ENCODE measurements at regions not wholly inside any gene's neighbourhood (a gene's known extent, or its start where the extent isn't known, plus 50 kb on each side); places are given as distances from the start of the nearest gene placed in this dataset.
A peak's percentile ranks its signal among the peaks of the same experiment; 100 is the strongest.
"Not testable (repeated sequence)": the region's sequence is repeated elsewhere in the genome, so short reads cannot be mapped to it uniquely, and the experiment has no call there.

DNA sequence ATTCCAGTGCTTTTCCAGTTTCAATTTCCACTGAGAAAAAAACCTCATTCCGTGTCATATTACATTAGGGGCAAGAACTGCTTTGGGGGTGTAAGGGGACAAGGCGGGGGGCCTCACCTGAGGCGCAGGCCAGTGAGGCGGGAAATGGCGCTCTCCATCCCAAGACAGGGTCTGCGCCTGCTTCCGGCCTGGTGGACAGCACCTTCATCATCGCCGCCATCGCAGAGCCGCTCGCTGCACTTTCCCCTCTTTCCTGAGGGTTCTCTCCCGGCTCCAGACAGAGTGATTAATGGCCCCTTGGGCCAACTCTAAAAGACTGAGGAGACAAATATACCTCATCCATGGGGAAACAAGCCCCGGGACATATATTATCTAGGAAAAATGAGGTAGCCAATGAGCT, 270.0 kb upstream of the SOX4 start:
- DNase-seq (no peak), ATAC-seq (no peak)
- no peaks in the 10 kb centered on the region for H3K36me3 Mint-ChIP-seq (ENCODE audit: low read depth)
- H3K4me1 Mint-ChIP-seq: no peaks in the 10 kb centered on the region
- peaks cover 3% of the 10 kb centered on the region for H3K27me3 Mint-ChIP-seq
- H3K9me3 Mint-ChIP-seq: no peaks in the 10 kb centered on the region
- H3K4me3 Mint-ChIP-seq: no peak overlapping the region
- no peak overlapping the region for H3K27ac Mint-ChIP-seq

DNA sequence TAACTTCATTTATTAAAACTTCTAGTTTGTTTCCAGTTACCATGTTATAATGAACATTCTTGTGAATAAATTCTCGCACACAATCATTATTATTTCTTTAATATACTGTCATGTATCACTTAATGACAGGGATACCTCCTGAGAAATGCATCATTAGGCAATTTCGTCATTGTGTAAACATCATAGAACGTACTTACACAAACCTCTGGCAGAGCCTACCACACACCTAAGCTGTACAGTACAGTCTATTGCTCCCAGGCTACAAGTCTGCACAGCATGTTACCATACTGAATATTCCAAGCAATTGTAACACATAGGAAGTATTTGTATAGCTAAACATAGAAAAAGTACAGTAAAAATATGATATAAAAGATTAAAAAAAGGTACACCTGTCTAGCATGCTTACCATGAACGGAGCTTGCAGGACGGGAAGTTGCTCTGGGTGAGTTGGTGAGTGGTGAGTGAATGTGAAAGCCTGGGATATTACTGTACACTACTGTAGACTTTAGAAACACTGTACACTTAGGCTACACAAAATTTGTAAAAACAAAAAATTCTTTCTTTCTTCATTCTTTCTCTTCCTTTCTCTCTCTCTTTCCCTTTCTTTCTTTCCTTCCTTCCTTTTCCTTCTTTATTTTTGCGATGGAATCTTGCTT, 268.2 kb upstream of the SOX4 start:
- peak overlapping the region; percentile 13 for H3K27ac Mint-ChIP-seq
- DNase-seq (no peak), ATAC-seq (no peak)

DNA sequence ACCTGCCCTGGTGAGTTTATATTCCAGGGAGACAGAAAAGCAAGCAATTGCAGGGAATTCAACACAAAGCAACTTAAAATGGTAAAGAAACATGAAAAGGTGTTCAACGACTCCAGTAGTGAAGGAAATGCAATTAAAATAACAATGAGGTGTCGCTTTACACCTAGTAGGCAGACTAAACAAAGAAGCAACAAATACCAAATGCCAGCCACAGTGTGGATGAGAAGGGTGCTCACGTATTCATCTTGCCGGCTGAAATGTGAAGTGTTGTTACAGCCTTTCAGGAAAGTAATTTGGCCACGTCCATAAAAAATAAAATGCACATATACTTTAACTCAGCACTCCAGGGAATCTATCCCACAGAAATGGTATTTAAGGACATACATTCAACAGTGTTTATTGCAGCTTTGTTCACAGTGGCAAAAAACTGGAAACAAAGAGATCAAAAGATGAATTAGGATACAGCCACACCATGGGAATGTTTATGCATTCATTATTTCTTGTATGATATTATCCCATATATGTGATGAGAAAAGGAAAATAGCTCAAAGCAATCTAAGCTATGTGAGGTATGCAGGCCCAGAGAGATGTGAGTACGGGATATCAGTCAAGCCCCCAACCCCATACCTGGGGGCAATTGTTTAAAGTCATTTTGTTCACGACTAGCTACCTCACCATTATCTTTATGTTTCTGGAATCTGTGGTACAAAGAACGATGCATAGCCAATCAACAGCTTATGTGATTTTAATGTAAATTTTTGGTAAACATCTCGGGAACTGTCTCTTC, 266.0 kb upstream of the SOX4 start:
- DNase-seq (no peak), ATAC-seq (no peak)
- Mint-ChIP-seq H3K27ac (no peak overlapping the region), H3K9me3 (no peaks in the 10 kb centered on the region), H3K4me3 (no peak overlapping the region), H3K4me1 (no peaks in the 10 kb centered on the region), H3K36me3 (ENCODE audit: low read depth) (no peaks in the 10 kb centered on the region), H3K27me3 (peaks cover 3% of the 10 kb centered on the region)

More for the DNA sequence above, 268.2 kb upstream of the SOX4 start:
- H3K4me3 Mint-ChIP-seq: no peak overlapping the region
- peaks cover 3% of the 10 kb centered on the region for H3K27me3 Mint-ChIP-seq
- H3K36me3 Mint-ChIP-seq (ENCODE audit: low read depth): no peaks in the 10 kb centered on the region
- H3K4me1 Mint-ChIP-seq: no peaks in the 10 kb centered on the region
- H3K9me3 Mint-ChIP-seq: no peaks in the 10 kb centered on the region

DNA sequence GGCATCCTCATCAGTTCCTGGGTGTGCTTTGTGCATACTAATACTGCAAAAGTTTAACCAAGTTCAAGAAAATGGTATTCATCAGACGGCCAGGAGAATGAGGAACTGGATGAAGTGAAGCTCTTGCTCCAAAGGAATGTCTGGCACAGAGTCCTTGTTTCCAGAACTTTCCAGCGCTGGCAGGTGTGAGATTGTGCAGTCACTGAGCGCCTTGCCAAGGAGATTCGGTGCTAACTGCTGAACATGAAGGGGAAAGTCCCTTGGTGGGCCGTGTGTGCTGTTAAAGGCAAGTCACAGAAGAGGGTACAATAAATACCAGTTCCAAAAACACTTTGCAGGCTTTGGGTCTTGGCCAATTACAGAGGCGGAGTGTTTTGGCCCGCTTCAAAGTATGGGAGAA, 262.3 kb upstream of the SOX4 start:
- ATAC-seq: no peak
- Mint-ChIP-seq H3K27me3 (peaks cover 3% of the 10 kb centered on the region), H3K4me3 (no peak overlapping the region), H3K9me3 (no peaks in the 10 kb centered on the region), H3K27ac (no peak overlapping the region), H3K4me1 (no peaks in the 10 kb centered on the region), H3K36me3 (ENCODE audit: low read depth) (no peaks in the 10 kb centered on the region)
- DNase-seq: no peak

DNA sequence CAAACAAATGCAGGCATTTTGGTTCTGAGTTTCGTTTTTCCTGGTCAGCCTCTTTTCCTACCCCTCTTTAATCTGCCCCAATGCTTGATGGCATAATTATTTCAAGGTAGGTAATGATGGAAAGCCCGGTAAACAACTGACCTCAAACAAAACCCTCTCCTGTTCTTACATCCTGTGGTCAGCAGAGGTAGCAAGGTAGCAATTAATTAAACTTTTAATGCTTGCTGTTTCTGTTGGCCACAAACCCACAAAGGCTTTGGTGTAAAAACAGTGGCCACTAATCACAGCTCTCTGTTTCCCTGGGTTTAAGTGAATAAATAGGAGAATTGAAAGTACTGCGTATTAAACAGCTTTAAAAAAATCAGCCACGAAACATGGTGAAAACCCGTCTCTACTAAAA, 261.5 kb upstream of the SOX4 start:
- Mint-ChIP-seq H3K36me3 (ENCODE audit: low read depth) (no peaks in the 10 kb centered on the region), H3K4me3 (no peak overlapping the region), H3K9me3 (no peaks in the 10 kb centered on the region), H3K27ac (no peak overlapping the region), H3K27me3 (peaks cover 3% of the 10 kb centered on the region), H3K4me1 (no peaks in the 10 kb centered on the region)
- DNase-seq: no peak
- no peak for ATAC-seq

DNA sequence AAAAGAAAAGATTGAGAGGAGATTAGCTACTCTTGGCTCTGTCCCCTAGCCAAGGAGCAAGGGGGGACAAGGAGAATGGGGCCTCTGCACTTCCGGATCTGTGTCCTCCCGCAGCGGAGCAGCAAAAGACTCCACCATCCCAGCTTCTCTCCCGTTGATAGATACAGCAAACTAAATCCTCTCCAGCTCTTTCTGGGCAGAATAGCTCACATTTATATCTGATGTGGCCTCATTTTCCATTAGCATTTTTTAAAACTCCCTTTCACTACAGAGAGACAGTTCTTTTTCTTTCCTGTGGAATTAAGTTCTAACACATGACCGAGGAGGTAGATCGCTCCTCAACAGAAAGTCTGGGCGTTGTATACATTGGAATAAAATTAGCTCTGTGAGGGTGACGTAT, 260.9 kb upstream of the SOX4 start:
- Mint-ChIP-seq H3K36me3 (ENCODE audit: low read depth) (no peaks in the 10 kb centered on the region), H3K4me1 (no peaks in the 10 kb centered on the region), H3K27ac (no peak overlapping the region), H3K4me3 (no peak overlapping the region), H3K27me3 (peaks cover under 1% of the 10 kb centered on the region), H3K9me3 (no peaks in the 10 kb centered on the region)
- DNase-seq (no peak), ATAC-seq (no peak)

DNA sequence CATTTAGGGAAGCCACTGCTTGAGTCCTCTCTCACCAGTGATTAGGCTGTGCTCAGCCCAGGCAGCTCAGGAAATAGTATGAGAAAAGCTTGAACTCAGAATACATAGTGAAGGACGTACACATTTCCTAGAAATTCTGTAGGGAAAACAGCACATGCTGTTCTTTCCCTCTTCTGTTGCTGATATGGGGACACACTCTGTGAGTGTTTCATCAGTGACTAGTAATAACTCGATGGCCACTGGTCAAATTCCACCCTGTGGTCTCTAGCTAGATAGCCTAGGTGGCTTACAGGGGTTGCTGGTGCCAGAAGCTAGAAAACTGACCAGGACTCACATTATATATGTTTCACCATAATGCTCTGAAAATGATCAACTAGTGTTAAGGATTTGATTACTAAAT, 259.8 kb upstream of the SOX4 start:
- no peaks in the 10 kb centered on the region for H3K36me3 Mint-ChIP-seq (ENCODE audit: low read depth)
- no peak overlapping the region for H3K27ac Mint-ChIP-seq
- H3K4me3 Mint-ChIP-seq: no peak overlapping the region
- no peaks in the 10 kb centered on the region for H3K9me3 Mint-ChIP-seq
- no peak for DNase-seq
- ATAC-seq: no peak
- no peaks in the 10 kb centered on the region for H3K27me3 Mint-ChIP-seq
- H3K4me1 Mint-ChIP-seq: no peaks in the 10 kb centered on the region

DNA sequence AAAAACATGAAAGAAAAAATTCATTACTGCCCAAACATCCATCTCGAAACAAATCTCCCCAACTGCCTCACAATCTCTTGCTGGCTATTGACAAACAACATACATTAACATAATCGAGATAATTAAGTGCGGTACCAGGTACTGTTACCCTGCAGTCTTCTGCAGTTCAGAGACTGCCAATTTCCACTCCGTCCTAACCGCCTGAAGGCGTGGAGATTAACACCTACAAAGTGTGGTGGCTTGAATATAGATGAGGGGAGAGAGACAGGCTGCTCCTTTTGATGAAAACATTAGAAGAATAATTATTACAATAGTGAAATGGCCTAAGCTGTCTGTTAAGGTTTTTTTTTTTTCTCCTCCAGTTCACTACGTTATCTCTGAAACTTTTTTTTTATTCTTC, 258.9 kb upstream of the SOX4 start:
- no peaks in the 10 kb centered on the region for H3K4me1 Mint-ChIP-seq
- ATAC-seq (no peak), DNase-seq (no peak)
- H3K27ac Mint-ChIP-seq: no peak overlapping the region
- no peaks in the 10 kb centered on the region for H3K9me3 Mint-ChIP-seq
- no peaks in the 10 kb centered on the region for H3K27me3 Mint-ChIP-seq
- no peak overlapping the region for H3K4me3 Mint-ChIP-seq
- no peaks in the 10 kb centered on the region for H3K36me3 Mint-ChIP-seq (ENCODE audit: low read depth)

DNA sequence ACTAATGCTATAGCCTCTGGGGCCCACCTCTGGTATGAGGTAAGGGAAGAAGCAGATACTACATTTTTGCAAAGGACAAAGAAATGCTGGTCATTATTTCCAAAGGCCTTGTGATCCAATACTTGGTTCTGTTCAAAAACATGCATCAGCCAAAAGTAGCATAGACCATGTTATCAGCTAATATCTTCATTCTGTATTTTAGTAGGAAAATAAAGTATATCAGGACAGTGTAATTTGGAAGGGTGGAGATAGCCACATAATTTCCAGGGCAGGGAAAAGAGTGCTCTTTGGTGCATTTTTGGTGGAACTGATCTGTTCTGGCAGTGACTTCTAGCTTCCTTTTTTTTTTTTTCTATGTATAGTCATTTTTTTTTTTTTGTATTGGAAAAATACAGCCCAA, 258.0 kb upstream of the SOX4 start:
- Mint-ChIP-seq H3K9me3 (no peaks in the 10 kb centered on the region), H3K4me3 (no peak overlapping the region)
- no peak for DNase-seq

DNA sequence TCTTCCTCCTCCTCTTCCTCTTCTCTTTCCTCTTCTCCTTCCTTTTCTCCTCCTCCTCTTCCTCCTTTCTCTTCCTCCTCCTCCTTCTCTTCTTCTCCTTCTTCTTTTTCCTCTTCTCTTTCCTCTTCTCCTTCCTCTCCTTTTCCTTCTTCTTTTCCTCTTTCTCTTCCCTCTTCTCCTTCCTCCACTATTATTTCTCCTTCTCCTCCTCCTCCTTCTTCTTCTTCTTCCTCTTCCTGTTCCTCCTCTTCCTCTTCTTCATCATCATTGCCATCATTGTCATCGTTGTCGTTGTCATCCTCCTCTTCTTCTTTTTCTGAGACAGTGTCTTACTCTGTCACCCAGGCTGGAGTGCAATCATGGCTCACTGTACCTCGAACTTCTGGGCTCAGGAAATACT, 256.3 kb upstream of the SOX4 start:
- Mint-ChIP-seq H3K9me3 (no peaks in the 10 kb centered on the region), H3K4me3 (no peak overlapping the region), H3K36me3 (ENCODE audit: low read depth) (no peaks in the 10 kb centered on the region), H3K27me3 (no peaks in the 10 kb centered on the region), H3K27ac (no peak overlapping the region), H3K4me1 (no peaks in the 10 kb centered on the region)
- ATAC-seq: no peak
- DNase-seq: no peak

More for the DNA sequence above, 258.0 kb upstream of the SOX4 start:
- no peak for ATAC-seq
- Mint-ChIP-seq H3K27me3 (no peaks in the 10 kb centered on the region), H3K27ac (no peak overlapping the region), H3K36me3 (ENCODE audit: low read depth) (no peaks in the 10 kb centered on the region), H3K4me1 (no peaks in the 10 kb centered on the region)

DNA sequence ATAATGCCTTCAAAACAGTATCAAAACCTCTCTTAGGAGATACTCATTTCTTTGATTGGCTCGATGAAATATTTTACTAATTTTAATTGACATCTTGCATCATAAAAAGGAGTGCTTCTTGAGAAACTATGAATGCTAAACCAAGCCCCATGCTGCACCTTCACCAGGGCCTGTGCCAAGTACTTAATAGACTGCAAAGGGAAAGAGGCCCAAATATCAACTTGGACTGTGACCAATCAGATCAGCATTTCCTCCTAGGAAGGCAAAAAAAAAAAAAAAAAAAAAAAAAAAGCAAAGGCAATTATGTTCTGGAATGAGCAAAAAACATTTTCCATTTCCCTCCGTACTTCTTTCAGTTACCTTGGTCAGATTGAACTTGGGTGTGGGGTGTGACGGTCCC, 253.0 kb upstream of the SOX4 start:
- peaks cover 2% of the 10 kb centered on the region for H3K27me3 Mint-ChIP-seq
- DNase-seq (no peak), ATAC-seq (no peak)
- no peaks in the 10 kb centered on the region for H3K9me3 Mint-ChIP-seq
- H3K36me3 Mint-ChIP-seq (ENCODE audit: low read depth): no peaks in the 10 kb centered on the region
- no peak overlapping the region for H3K27ac Mint-ChIP-seq
- no peak overlapping the region for H3K4me3 Mint-ChIP-seq
- H3K4me1 Mint-ChIP-seq: no peaks in the 10 kb centered on the region

DNA sequence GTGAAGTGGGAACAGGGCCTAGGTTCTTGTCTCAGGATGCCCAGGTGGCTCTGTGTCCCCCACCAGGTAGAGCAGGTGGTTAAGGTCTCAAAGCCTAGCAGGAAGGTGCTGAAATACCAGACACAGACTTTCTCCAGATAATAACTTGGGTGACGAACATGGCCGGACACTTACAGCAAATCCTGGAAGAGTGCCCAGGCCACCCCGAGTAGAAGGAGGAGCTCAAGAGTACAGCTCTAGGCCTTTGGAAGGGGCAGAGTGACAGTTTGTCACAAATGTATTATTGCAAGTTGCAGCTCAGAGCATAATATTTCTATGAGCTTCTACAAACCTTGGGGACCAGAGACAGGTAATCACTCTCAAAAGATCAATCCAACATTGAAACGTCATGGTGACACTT, 251.6 kb upstream of the SOX4 start:
- H3K4me1 Mint-ChIP-seq: no peaks in the 10 kb centered on the region

DNA sequence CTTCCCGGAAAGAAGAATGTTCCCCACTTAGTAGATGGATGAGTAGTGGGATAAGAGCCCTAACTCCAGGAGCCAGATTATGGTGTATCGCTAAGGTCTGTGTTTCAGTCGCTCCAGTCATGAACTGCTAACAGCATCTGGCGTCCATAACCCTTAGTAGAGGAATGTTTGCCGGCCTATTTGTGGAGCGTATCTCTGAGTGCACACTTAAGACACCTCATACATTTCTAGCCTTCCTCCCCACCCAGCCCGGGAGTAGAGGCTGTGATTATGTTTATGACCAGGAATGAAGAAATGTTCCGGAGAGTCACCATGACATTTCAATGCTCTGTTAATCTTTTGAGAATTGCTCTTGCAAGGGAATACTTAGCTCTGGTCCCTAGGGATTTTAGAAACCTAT, 251.1 kb upstream of the SOX4 start:
- H3K36me3 Mint-ChIP-seq (ENCODE audit: low read depth): no peaks in the 10 kb centered on the region
- ATAC-seq: no peak
- H3K4me1 Mint-ChIP-seq: no peaks in the 10 kb centered on the region
- no peaks in the 10 kb centered on the region for H3K9me3 Mint-ChIP-seq
- H3K4me3 Mint-ChIP-seq: no peak overlapping the region
- peaks cover 2% of the 10 kb centered on the region for H3K27me3 Mint-ChIP-seq
- H3K27ac Mint-ChIP-seq: no peak overlapping the region
- DNase-seq: no peak

More for the DNA sequence above, 251.6 kb upstream of the SOX4 start:
- peaks cover 2% of the 10 kb centered on the region for H3K27me3 Mint-ChIP-seq
- no peak overlapping the region for H3K27ac Mint-ChIP-seq
- DNase-seq (no peak), ATAC-seq (no peak)
- H3K36me3 Mint-ChIP-seq (ENCODE audit: low read depth): no peaks in the 10 kb centered on the region
- H3K9me3 Mint-ChIP-seq: no peaks in the 10 kb centered on the region
- H3K4me3 Mint-ChIP-seq: no peak overlapping the region

DNA sequence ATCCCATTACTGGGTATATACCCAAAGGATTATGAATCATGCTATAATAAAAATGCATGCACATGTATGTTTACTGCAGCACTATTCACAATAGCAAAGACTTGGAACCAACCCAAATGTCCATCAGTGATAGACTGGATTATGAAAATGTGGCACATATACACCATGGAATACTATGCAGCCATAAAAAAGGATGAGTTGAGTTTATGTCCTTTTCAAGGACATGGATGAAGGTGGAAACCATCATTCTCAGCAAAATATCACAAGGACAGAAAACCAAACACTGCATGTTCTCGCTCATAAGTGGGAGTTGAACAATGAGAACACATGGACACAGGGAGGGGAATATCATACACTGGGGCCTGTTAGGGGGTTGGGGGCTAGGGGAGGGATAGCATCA, 247.8 kb upstream of the SOX4 start:
- H3K27me3 Mint-ChIP-seq; DNase-seq; H3K4me3 Mint-ChIP-seq; ATAC-seq; H3K36me3 Mint-ChIP-seq (ENCODE audit: low read depth); H3K9me3 Mint-ChIP-seq; H3K4me1 Mint-ChIP-seq; H3K27ac Mint-ChIP-seq: not testable (repeated sequence)

DNA sequence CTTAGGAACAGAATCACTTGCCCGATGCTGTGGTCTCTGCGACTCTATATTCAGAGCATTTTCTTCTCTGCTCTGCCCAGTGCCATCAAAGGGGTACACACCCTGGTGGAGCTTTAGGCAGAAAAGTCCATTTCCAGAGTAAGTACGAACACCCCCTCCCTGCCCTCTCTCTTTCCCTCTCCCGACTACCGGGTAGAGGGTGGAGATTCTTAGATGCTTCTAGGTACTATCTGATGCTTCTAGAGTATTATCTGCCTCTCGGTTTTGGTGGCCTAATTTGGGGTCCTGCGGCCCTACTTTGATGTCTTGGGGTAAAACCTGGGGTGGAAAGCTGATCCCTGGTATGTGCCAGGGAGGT, 245.4 kb upstream of the SOX4 start:
- H3K27ac Mint-ChIP-seq: no peak overlapping the region
- no peak for ATAC-seq
- no peak overlapping the region for H3K4me3 Mint-ChIP-seq
- H3K27me3 Mint-ChIP-seq: peaks cover under 1% of the 10 kb centered on the region
- no peaks in the 10 kb centered on the region for H3K36me3 Mint-ChIP-seq (ENCODE audit: low read depth)
- no peak for DNase-seq
- H3K4me1 Mint-ChIP-seq: no peaks in the 10 kb centered on the region
- H3K9me3 Mint-ChIP-seq: no peaks in the 10 kb centered on the region
